Endothelial cell of umbilical vein (primary cell): ENCODE measurements at regions not wholly inside any gene's neighbourhood (a gene's known extent, or its start where the extent isn't known, plus 50 kb on each side); places are given as distances from the start of the nearest gene placed in this dataset.

Experiments used
- BruUV-seq: library from RNA; stranded (reverse); fragments of 400-500 nt; replicated peaks from 2 replicates; lab custom pipeline; 2021; lab: Mats Ljungman, UMichigan
- CTCF ChIA-PET: fragments of 300-600, 350-600 bp; sonication (Branson Sonifier 250); formaldehyde crosslinking; loops from one replicate; lab custom pipeline; 2021; ENCODE audit warnings: antibody characterized with exemption, inconsistent platforms; lab: Charles Lee
- POLR2A ChIA-PET: fragments of 300-600, 350-600 bp; sonication (Branson Sonifier 250); formaldehyde crosslinking; loops from one replicate; lab custom pipeline; 2021; ENCODE audit warnings: antibody characterized with exemption, inconsistent platforms; lab: Charles Lee
- DNase-seq: peaks from one replicate; pipeline ENCODE4 v3.0.0-alpha.2; 2011; ENCODE audit warnings: low read depth, low spot score
- FAIRE-seq: peaks from 2 replicates; lab custom pipeline; 2011; peaks lifted over from hg19 to GRCh38; lab: Jason Lieb, UNC
- H2AFZ ChIP-seq: 2 replicates; pipeline ENCODE4 v1.6.0; 2012; ENCODE audit warnings: low read depth, low read length, control low read depth, inconsistent platforms
- H3K27ac ChIP-seq: 2 replicates; pipeline ENCODE4 v1.5.1; 2011; ENCODE audit warnings: low read depth, mild to moderate bottlenecking, control low read depth, low read length, moderate library complexity; ENCODE audit not compliant: insufficient read depth
- H3K27me3 ChIP-seq, 2 experiments: 2 replicates each; pipeline versions ENCODE4 v1.6.0 to v1.6.1; 2011; ENCODE audit warnings: low read length in 2 of 2, mixed read lengths in 1 of 2; ENCODE audit not compliant: control insufficient read depth in 2 of 2, insufficient read depth in 2 of 2
- H3K36me3 ChIP-seq, 2 experiments: 2 replicates in 1 of 2; 3 replicates in 1 of 2; pipeline ENCODE4 v1.5.1; 2011; ENCODE audit warnings: low read length in 2 of 2, mild to moderate bottlenecking in 1 of 2, moderate library complexity in 1 of 2; ENCODE audit not compliant: control insufficient read depth in 2 of 2, insufficient read depth in 2 of 2; ENCODE audit errors: extremely low read depth in 1 of 2
- H3K4me1 ChIP-seq: 3 replicates; pipeline ENCODE4 v1.5.1; 2011; ENCODE audit warnings: mild to moderate bottlenecking, low read length; ENCODE audit not compliant: control insufficient read depth, insufficient read depth; ENCODE audit errors: extremely low read depth
- H3K4me2 ChIP-seq: 2 replicates; pipeline ENCODE4 v1.6.1; 2011; ENCODE audit warnings: low read length, control low read depth, mixed read lengths; ENCODE audit not compliant: insufficient read depth
- H3K4me3 ChIP-seq, 3 experiments: fragments of 200-600 bp in 1 of 3; sonication (generic), shearing (Covaris generic) in 1 of 3; replicated peaks in 1 of 3; 2 replicates each; pipeline ENCODE4 v1.5.1; 2011 to 2016; ENCODE audit warnings: control low read depth in 3 of 3, low read length in 3 of 3, mild to moderate bottlenecking in 2 of 3, inconsistent platforms in 1 of 3, low read depth in 1 of 3, moderate library complexity in 1 of 3; ENCODE audit not compliant: insufficient read depth in 1 of 3
- H3K79me2 ChIP-seq: 2 replicates; pipeline ENCODE4 v1.6.0; 2012; ENCODE audit warnings: low read length, inconsistent platforms; ENCODE audit not compliant: control insufficient read depth, insufficient read depth
- H3K9ac ChIP-seq: replicated peaks from 2 replicates; pipeline ENCODE3; 2011; ENCODE audit warnings: low read length, control low read depth; ENCODE audit not compliant: insufficient read depth; ENCODE audit errors: extremely low read depth
- H3K9me1 ChIP-seq: replicated peaks from 3 replicates; pipeline ENCODE4 v1.6.0; 2011; ENCODE audit warnings: mild to moderate bottlenecking, low read length; ENCODE audit not compliant: control insufficient read depth, insufficient read depth; ENCODE audit errors: extremely low read depth
- H3K9me3 ChIP-seq: replicated peaks from 2 replicates; pipeline ENCODE4 v1.5.1; 2012; ENCODE audit warnings: low read length, inconsistent platforms; ENCODE audit not compliant: control insufficient read depth, insufficient read depth
- H4K20me1 ChIP-seq: replicated peaks from 2 replicates; pipeline ENCODE3; 2011; ENCODE audit warnings: mild to moderate bottlenecking, low read length; ENCODE audit not compliant: control insufficient read depth, insufficient read depth; ENCODE audit errors: extremely low read depth
- EZH2 ChIP-seq: IDR thresholded peaks from 2 replicates; pipeline ENCODE4 v1.6.1; 2012; ENCODE audit warnings: borderline replicate concordance, low read depth, mild to moderate bottlenecking, moderate library complexity, low read length, inconsistent platforms; ENCODE audit not compliant: severe bottlenecking
- FOS ChIP-seq: IDR thresholded peaks from 2 replicates; pipeline ENCODE4 v1.6.1; 2011; ENCODE audit warnings: mild to moderate bottlenecking, low read length, moderate library complexity, borderline replicate concordance; ENCODE audit not compliant: insufficient read depth
- GATA2 ChIP-seq: IDR thresholded peaks from 2 replicates; pipeline ENCODE4 v1.7.0; 2011; ENCODE audit warnings: low read depth, mild to moderate bottlenecking, moderate library complexity, mixed read lengths, low read length; ENCODE audit not compliant: insufficient read length, insufficient read depth
- JUN ChIP-seq: IDR thresholded peaks from 2 replicates; pipeline ENCODE4 v1.6.1; 2011; ENCODE audit warnings: borderline replicate concordance, low read depth; ENCODE audit not compliant: insufficient read length, insufficient read depth
- MYC ChIP-seq: IDR thresholded peaks from one replicate; pipeline ENCODE4 v1.6.1; 2011; ENCODE audit warnings: mild to moderate bottlenecking, low read depth, low read length
- POLR2AphosphoS5 ChIP-seq: IDR thresholded peaks from 2 replicates; pipeline ENCODE4 v1.6.1; 2012; ENCODE audit warnings: low read depth, mild to moderate bottlenecking, control low read depth, low read length, moderate library complexity; ENCODE audit not compliant: insufficient read depth
- dilution Hi-C: fragments of 300-500 bp; cut with MboI; formaldehyde crosslinking; loops from one replicate; pipeline ENCODE4 v1.15.0; 2019; ENCODE audit warnings: low sequenced_read_pairs; ENCODE audit not compliant: extremely low pct_ligation_motif_present
- intact Hi-C: fragments of 100-400 bp; cut with micrococcal nuclease; formaldehyde crosslinking; loops from one replicate; pipeline ENCODE4 v1.10.0; 2022
- TF ChIP-seq, protein P1 (sequence below), 2 donors: IDR thresholded peaks; 1 replicate in 1 of 2; 2 replicates in 1 of 2; pipeline ENCODE4 v1.5.1; 2011; ENCODE audit warnings: low read length in 2 of 2, mild to moderate bottlenecking in 2 of 2, moderate library complexity in 2 of 2, control low read depth in 1 of 2, inconsistent platforms in 1 of 2, low read depth in 1 of 2; ENCODE audit not compliant: insufficient read depth in 1 of 2; ENCODE audit errors: extremely low read depth in 1 of 2
- TF ChIP-seq, protein P2 (sequence below): IDR thresholded peaks from 2 replicates; pipeline ENCODE4 v1.6.1; 2011; ENCODE audit not compliant: insufficient read depth, insufficient read length

DNA sequence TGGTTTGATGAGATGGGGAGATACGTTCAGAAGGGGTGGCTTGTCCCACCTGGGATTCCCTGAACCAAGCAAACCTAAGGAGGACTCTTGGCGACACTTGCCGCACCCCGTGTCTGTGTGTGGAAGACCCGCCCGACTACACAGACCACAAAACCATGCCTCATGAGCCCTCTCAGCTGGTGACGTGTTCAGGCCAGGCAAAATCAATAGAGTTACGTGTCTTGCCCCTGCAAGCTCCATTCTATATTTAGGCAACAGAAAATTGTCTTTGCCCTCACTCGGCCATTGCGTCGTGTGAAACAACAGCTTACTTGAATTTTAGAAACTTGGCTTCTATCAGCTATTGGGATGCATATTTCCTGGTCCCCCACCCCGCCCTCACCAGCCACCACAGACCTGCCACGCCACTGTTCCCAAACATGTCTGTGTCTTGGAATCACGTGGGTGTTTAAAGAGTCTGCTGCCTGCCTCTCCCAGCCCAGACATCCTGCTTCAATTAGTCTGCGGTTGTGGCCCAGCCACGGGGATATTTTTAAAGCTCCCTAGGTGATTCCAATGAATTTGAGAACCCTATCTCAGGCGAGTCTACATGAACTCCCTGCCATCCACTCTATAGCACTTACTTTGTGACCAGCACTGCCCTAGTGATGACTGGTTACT is 279.2 kb upstream of the EXOC2 start:
- dilution Hi-C loops, result no loop called here
- CTCF ChIA-PET, result no interaction called here
- FAIRE-seq, result no peak
- DNase-seq, result no peak
- H3K9me1 ChIP-seq, result no peaks in the 10 kb centered on the region
- POLR2A ChIA-PET, result no interaction called here
- H3K4me2 ChIP-seq, result no peak overlapping the region
- no peaks in the 10 kb centered on the region for H3K27me3 ChIP-seq
- no peaks in the 10 kb centered on the region for H3K9me3 ChIP-seq
- H3K27ac ChIP-seq, result no peak overlapping the region
- no peak overlapping the region for H2AFZ ChIP-seq
- no peaks in the 10 kb centered on the region for H3K36me3 ChIP-seq
- intact Hi-C loops, result no loop called here
- H3K79me2 ChIP-seq, result no peaks in the 10 kb centered on the region
- BruUV-seq, result no TSS peak
- H4K20me1 ChIP-seq, result no peaks in the 10 kb centered on the region
- TF ChIP-seq JUN (no peak), EZH2 (no peak), GATA2 (no peak), MYC (no peak), POLR2AphosphoS5 (no peak), FOS (no peak)
- TF ChIP-seq, protein P1, sequence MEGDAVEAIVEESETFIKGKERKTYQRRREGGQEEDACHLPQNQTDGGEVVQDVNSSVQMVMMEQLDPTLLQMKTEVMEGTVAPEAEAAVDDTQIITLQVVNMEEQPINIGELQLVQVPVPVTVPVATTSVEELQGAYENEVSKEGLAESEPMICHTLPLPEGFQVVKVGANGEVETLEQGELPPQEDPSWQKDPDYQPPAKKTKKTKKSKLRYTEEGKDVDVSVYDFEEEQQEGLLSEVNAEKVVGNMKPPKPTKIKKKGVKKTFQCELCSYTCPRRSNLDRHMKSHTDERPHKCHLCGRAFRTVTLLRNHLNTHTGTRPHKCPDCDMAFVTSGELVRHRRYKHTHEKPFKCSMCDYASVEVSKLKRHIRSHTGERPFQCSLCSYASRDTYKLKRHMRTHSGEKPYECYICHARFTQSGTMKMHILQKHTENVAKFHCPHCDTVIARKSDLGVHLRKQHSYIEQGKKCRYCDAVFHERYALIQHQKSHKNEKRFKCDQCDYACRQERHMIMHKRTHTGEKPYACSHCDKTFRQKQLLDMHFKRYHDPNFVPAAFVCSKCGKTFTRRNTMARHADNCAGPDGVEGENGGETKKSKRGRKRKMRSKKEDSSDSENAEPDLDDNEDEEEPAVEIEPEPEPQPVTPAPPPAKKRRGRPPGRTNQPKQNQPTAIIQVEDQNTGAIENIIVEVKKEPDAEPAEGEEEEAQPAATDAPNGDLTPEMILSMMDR (IDR thresholded peaks at IDR 0.05; ENCODE audit: extremely low read depth in 1 of 2, insufficient read depth in 1 of 2, low read depth in 1 of 2, low read length in 2 of 2), result no peak
- TF ChIP-seq, protein P2, sequence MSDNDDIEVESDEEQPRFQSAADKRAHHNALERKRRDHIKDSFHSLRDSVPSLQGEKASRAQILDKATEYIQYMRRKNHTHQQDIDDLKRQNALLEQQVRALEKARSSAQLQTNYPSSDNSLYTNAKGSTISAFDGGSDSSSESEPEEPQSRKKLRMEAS, result no peak
- H3K4me1 ChIP-seq, result no peaks in the 10 kb centered on the region
- no peak overlapping the region for H3K9ac ChIP-seq
- H3K4me3 ChIP-seq, result no peak overlapping the region
